ENCODE measurements at regions not wholly inside any gene's neighbourhood (a gene's known extent, or its start where the extent isn't known, plus 50 kb on each side); places are given as distances from the start of the nearest gene placed in this dataset.
"Not testable (repeated sequence)": the region's sequence is repeated elsewhere in the genome, so short reads cannot be mapped to it uniquely, and the experiment has no call there.

DNA sequence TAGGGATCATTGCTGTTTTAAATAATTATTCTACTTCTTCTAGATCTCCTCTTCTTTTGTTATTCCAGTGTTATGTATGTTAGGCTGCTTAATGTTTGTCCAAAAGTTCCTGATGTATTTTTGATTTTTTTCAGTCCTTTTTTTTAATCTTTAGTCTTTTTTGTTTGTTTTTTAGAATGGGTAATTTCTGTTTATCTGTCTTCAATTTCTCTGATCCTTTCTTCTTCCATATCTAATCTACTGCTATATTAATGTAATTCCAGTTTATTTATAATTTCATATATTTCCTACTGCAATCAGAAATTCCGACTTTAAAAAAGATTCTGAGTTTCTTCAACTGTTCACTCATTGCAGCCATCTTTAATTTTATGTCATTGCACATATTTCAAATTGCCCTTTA is 452.8 kb upstream of the POT1 start:
- DNase-seq (ENCODE audit: low spot score): no peak

DNA sequence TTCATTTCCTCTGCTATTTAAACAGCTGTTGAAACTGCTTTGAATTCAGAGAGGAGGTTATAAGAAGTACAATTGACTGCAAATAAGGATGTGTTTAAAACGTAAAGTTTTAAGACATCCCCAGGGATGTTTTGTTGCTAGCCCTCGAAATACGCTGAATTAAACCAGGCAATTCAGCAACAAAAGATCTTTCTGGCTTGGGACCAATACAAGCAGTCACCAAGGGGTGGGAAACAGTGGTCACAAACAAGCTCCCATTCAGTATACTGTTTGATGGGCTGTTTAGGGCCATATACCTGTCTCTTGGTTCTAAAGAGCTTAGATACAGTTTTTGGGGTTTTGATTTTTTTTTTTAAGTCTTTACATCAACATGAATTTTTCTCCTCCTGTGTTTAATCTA is 446.3 kb upstream of the POT1 start:
- DNase-seq (ENCODE audit: low spot score): no peak

DNA sequence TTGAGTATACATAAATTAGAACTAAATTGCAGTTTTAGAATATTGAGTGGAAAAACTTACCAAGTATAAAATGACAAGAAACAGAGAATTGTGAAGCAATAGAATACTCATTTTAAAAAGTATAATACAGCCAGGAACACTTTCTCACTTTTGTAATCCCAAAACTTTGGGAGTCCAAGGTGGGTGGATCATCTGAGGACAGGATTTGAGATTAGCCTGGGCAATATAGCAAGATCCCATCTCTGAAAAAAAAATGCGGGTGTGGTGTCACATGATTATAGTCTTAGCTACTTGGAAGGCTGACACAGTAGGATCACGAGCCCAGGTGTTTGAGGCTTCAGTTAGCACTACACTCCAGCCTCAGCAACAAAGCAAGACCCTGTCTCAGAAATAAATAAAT is 440.9 kb upstream of the POT1 start:
- DNase-seq (ENCODE audit: low spot score): no peak

DNA sequence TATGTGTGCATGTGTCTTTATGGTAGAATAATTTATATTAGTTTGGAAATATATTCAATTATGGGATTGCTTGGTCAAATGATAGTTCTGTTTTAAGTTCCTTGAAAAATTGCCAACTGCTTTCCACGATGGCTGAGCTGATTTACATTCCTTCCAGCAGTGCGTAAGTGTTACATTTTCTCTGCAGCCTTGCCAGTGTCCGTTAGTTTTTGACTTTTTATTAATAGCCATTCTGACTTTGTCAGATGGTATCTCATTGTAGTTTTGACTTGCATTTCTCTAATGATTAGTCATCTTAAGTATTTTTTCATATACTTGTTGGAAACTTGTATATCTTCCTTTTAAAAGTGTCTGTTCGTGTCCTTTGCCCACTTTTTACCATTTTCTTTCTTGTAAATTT is 434.2 kb upstream of the POT1 start:
- no peak for DNase-seq (ENCODE audit: low spot score)

DNA sequence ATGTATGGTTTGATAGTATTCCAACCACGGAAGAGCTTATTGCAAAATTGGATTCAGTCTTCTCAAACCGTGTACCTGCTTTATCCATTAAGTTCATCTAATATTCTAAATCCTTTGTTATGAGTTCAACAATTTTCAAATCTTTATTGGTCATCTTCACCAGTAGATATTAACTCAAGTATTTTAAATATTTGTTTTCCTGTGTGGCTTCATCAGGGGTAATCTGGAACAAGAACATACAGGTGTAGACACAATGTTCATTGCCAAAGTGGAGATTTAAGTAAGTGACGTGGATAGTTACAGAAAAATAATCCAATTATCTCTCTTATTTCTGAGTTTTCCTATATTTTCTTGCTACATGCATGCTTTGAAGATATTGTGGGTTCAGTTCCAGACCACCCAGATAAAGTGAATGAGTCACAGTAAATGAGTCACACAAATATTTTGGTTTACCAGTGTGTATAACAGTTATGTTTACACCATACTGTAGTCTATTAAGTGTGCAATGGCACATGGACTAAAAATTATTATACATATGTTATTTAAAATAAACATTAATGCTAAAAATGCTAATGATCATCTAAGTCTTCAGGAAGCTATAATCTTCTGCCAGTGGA is 429.0 kb upstream of the POT1 start:
- no peak for DNase-seq (ENCODE audit: low spot score)

DNA sequence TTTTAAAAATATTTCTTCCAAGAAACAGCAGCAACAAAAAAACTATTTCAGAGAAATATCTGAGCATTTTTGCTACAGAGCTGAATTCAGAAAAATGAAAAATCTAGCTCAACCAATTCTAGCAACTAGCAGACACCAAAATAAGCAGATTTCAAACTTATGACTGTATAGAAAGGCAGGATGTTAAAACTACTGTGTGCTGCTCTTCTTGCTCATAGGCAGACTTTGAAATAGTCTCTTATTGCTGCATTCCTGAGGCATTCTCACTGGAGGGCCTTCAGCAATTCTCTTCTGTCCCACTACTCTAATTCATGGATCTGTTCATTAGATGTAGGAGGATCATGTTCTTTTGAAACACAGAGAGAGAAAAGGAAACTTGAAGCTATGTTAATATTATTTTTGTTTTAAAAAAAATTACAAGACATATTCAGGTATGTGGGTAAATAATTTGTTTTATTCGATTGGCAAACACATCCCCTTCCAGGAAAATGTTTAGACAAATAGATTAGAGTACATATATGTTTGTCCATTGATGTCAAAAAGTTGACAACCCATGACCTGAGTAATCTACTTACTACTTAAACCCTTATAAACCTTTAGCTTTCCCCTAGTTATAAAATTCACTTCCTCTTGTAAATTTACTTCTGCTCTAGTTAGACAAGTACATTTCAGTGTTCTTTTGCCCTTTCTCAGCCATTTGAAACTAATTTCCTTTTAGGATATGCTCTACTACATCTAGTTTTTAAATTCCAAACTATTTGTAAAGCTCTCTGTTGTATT is 428.2 kb upstream of the POT1 start:
- DNase-seq (ENCODE audit: low spot score): no peak

DNA sequence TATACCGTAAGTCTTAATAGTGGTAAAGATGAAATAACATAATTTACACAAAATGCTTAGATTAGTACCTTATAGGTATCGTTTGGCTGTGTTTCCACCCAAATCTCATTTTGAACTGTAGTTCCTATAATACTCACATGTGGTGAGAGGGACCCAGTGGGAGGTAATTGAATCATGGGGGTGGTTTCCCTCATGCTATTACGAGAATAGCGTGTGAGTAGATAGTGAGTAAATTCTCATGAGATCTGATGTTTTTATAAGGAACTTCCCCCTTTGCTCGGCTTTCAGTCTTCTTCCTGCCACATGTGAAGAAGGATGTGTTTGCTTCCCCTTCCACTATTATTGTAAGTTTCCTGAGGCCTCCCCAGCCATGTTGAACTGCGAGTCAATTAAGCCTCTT is 426.3 kb upstream of the POT1 start:
- DNase-seq (ENCODE audit: low spot score): no peak

DNA sequence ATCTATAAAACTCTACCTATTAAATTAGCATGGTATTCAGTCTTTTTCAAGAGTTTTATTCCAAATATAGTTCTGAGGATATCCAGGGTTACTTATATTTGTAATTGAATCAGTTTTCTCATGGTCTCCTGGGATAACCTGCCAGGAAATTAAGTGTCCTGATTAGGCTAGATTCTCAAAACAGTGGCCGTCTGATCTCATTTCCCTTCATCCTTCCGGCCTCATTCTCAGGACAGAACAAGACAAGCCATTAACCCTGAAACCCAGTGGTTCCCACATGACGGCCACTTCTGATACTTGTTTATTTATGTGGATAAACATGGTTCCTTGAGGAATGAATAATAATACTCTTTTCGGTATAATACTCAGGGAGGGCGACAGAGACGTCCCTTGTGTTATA is 417.6 kb upstream of the POT1 start:
- no peak for DNase-seq (ENCODE audit: low spot score)

DNA sequence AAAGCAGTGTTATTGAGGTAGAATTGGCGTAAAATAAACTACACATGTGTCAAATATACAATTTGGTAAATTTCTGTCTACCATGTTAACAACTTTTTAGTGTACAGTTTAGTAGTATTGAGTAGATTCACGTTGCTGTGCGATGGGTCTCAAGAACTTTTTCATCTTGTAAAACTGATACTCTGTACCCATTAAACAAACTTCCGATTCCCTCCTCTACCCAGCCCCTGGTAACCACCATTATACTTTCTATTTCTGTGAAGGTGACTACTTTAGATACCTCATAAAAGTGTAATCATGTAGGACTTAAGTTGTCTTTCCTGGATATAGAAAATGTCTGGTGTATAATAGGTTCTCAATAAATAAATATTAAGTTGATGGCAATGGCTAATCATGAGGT is 408.5 kb upstream of the POT1 start:
- DNase-seq (ENCODE audit: low spot score): no peak

DNA sequence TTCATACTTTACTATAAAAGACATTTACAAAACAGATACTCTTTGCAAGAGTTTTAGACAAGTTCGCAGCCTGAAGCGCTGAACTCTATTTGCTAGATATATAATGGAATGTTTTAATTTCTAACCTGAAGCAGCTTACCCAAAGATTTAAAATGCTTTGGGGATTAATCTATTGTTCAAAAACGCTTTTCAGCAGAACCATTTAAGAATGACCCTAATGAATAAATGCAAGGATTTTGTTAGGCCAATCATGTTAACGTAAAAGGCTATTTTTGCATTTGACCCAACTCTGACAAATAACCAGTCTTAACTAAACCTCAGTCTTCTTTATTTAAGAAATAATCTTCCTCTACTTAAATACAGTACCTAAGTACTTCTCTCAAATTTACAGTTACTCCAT is 406.7 kb upstream of the POT1 start:
- no peak for DNase-seq (ENCODE audit: low spot score)

DNA sequence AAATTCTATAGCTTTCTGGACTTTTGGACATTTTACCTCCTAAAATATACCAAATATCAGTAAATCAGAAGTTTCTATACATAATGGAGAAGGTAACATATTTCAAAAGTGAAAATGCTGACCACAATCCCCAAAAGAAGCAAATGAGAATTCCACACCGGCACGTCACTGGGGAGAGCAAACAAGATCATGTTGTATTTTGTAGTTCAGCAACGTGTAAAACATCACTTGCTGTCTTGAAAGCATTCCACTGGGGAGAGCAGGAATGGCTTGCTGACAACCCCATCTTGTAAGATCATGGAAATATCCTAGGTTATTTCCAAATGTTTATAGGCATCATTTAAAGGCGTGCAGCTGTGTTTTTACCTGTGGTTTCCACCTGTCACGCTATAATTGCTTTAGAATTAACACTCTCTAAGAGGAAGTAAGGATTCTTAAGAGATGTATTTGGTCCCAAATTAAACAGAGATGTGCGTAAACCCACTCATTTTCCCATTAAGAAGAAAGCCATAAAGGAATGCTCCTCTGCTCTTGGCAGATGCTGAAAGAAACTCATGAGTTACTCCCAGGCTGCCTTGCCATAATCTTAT is 397.1 kb upstream of the POT1 start:
- no peak for DNase-seq (ENCODE audit: low spot score)

DNA sequence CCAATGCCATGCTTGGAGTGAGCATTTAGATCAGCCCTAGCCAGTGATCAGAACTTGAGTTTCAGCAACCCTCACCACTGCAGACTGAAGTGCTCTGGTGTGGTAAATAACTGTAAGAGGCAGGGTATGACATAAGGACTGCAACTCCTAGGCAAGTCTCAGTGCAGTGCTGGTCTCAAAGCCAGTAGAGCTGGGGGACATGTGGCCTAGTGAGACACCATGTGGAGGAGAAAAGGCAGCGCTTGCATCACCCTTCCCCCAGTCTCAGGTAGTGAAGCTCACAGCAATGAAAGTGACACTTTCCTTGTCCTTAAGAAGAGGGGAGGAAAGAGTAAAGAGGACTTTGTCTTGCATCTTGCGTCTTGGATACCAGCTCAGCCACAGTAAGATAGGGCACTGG is 386.8 kb upstream of the POT1 start:
- DNase-seq (ENCODE audit: low spot score): no peak

DNA sequence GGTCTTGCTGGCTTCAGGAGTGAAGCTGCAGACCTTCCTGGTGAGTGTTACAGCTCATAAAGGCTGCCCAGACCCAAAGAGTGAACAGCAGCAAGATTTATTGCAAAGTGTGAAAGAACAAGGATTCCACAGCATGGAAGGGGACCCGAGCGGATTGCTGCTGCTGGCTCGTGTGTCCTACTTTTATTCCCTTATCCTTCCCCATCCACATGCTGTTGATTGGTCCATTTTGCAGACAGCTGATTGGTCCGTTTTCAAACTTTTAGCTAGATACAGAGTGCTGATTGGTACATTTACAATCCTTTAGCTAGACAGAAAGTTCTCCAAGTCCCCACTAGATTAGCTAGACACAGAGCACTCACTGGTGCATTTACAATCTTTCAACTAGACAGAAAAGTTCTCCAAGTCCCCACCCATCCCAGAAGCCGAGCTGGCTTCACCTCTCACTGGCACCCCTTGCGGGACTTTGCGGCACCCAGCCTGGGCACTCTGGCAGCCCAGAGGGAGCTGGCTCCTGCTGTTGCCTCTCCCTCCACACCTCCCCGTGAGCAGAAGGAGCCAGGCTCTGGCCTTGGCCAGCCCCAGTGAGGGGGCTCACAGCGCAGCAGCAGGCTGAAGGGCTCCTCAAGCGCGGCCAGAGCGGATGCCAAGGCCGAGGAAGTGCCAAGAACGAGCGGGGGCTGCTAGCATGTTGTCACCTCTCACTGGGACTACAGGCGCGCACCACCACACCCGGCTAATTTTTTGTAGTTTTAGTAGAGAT is 369.6 kb upstream of the POT1 start:
- no peak for DNase-seq (ENCODE audit: low spot score)

DNA sequence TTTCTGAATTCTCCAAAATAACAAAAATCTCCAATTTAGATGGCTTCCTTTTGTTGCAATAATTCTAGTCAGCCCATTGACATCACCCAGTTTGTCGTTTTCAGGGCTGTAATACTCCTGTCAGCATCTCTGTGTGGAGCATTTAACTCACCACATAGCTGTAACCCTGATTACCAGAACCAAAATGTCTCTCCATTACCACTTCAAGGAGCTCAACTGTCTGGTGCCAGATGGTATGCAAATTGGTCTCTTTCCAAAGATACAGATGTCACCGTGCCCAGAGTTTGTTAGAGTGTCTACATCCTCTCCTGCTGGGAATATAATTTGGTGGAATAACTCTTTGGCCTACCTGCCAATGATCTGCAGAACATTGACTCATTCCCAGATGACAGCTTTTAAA is 350.3 kb upstream of the POT1 start:
- DNase-seq (ENCODE audit: low spot score): no peak

DNA sequence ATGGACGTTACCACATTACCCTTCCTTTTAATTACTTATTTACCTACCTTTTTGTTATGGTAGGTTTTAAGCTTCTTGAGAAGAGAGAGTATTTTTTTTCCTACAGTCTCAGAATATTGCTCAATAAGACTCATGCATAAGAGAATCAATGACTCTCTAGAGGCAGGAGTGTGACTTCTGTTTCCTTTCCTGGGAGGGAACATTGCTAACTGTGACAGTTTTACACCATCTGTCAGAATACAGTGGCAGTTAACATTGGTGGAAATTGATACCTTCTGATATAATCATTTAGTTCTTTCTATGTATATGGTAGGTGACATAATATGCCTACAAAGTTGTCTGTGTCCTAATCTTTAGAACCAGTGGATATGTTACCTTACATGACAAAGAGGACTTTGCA is 348.7 kb upstream of the POT1 start:
- DNase-seq (ENCODE audit: low spot score): no peak

DNA sequence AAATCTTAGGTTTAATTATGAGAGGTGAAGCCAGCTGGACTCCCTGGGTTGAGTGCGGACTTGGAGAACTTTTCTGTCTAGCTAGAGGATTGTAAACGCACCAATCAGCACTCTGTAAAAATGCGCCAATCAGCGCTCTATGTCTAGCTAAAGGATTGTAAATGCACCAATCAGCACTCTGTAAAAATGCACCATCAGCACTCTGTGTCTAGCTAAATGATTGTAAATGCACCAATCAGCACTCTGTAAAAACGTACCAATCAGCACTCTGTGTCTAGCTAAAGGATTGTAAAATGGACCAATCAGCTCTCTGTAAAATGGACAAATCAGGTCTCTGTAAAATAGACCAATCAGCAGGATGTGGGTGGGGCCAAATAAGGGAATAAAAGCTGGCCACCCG is 345.1 kb upstream of the POT1 start:
- DNase-seq (ENCODE audit: low spot score): not testable (repeated sequence)

DNA sequence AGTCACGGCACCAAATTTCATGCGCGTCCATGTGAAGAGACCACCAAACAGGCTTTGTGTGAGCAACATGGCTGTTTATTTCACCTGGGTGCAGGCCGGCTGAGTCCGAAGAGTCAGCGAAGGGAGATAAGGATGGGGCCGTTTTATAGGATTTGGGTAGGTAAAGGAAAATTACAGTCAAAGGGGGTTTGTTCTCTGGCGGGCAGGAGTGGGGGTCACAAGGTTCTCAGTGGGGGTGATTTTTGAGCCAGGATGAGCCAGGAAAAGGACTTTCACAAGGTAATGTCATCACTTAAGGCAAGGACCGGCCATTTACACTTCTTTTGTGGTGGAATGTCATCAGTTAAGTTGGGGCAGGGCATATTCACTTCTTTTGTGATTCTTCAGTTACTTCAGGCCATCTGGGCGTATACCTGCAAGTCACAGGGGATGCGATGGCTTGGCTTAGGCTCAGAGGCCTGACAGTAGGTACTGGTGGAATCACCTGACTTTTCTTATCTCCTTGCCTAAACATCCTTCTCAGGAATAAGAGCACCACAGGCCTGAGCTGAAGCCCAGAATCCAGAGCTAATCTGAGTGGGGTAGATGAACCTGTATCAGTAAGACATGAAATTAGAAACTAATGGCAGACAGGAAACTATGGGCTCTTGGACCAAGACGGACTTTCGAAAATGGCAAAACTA is 334.7 kb upstream of the POT1 start:
- DNase-seq (ENCODE audit: low spot score): not testable (repeated sequence)

DNA sequence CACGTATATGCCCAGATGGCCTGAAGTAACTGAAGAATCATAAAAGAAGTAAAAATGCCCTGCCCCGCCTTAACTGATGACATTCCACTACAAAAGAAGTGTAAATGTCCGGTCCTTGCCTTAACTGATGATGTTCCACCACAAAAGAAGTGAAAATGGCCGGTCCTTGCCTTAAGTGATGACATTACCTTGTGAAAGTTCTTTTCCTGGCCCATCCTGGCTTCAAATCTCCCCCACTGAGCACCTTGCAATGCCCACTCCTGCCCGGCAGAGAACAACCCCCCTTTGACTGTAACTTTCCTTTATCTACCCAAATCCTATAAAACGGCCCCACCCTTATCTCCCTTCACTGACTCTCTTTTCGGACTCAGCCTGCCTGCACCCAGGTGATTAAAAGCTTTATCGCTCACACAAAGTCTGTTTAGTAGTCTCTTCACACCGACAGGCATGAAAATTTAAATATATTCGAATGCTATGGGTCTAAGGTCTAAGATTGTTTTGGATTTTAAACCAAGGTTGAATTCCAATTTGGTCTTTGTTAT is 329.3 kb upstream of the POT1 start:
- DNase-seq (ENCODE audit: low spot score): not testable (repeated sequence)

DNA sequence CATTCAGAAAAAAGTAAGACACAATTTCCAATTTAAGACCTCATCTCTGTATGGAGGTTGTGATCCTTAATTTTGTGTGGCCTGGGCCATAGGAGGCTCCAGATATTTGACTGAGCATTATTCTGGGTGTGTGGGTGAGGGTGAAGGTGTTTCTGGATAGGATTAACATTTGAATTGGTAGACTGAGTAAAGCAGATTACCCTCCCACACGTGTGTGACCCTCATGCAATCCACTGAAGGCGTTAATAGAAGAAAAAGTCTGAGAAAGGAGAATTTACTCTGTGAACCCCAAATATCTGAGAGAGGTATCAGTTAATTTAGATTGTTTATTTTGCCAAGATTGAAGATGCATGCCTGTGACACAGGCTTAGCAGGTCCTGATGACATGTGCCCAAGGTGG is 328.0 kb upstream of the POT1 start:
- no peak for DNase-seq (ENCODE audit: low spot score)

DNA sequence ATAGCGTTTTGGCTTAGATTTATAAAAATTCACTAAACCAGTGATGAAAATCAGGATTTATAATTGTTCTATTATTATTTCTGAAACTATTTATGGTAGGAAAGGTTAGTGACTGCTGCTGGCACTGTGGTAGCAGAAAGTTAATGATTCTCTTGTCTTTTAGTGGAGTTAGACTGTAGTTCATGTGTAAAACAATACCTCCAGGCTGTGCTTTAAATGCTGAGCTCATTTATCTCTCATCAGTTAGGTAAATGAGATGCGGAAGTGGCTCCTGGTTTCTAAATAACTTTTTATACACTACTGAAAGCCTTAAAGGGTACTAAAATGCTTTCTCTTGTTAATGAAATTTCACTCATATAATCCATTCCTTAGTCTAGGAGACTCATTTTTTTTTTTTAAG is 326.8 kb upstream of the POT1 start:
- DNase-seq (ENCODE audit: low spot score): no peak

DNA sequence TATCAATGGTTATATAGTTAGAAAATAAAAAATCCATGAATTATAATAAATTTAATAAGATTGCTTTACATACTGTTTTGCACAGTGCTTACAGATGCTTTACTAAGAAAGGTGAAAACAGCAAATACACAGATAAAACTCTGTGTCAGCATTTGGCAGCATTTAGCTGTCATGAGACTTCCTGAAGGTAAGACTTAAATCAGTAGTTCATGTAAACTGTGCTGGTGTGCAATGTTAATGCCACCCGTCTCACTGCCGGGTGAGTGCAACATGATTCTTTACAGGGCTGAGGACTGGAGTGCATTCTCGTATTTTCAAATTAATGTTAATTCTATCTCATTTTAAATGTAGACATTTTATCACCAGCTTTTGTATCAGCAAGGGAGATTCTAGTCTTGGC is 326.2 kb upstream of the POT1 start:
- DNase-seq (ENCODE audit: low spot score): no peak

DNA sequence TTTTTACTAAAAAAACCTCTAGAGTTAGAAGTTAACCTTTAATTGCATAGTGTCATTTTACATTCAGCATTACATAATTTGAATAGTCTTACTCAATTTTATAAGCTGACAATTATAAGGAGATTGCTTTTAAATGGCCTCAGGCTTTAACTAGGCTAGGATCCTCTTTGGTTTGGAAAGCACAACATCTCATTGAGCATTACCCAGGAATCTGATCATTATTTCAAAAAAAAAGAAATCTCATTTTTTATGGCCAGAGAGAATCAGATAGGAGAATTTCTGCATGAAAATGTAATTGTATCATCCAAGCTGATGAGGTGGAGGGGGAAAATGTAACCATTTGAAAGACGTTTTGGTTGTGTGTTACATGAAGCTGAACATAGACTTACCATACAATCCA is 324.9 kb upstream of the POT1 start:
- no peak for DNase-seq (ENCODE audit: low spot score)
